GM18520 (cell line): ENCODE measurements at regions not wholly inside any gene's neighbourhood (a gene's known extent, or its start where the extent isn't known, plus 50 kb on each side); places are given as distances from the start of the nearest gene placed in this dataset.
"Not testable (repeated sequence)": the region's sequence is repeated elsewhere in the genome, so short reads cannot be mapped to it uniquely, and the experiment has no call there.

Experiments used
- ATAC-seq: cut with Tn5 transposase; IDR thresholded peaks from one replicate; pipeline ENCODE4 v1.9.1; 2021; ENCODE audit not compliant: unreplicated experiment

GRCh38 chr5:85388770-85389169 lies 1004.1 kb upstream of the EDIL3 start:
- no peak for ATAC-seq

DNA sequence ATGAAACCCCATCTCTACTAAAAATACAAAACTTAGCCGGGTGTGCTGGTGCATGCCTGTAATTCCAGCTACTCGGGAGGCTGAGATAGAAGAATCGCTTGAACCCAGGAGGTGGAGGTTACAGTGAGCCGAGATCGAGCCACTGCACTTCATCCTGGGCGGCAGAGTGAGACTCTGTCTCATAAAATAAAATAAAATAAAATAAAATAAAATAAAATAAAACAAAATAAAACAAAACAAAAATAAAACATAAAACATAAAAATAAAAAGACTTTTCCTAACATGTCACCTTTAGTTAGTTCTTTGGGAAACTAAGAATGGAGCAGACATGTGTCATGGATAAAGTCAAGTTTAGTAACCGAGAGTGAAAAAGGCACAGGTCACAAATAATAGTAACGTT lies 1007.6 kb upstream of the EDIL3 start:
- not testable (repeated sequence) for ATAC-seq

DNA sequence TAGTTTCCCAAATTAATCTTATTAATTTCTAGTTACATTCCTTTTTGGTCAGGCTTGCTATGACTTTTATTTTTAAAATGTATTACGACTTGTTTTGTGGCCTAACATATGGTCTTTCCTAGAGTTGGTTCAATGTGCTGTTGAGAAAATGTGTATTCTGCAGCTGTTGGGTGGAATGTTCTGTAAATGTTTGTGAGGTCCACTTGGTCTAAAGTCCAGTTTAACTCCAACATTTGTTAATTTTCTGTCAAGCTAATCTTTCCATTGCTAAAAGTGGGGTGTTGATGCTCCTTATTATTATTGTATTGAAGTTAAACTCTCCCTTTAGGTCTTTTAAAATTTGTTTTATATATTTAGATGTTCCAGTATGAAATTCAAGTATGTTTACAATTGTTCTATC lies 1010.8 kb upstream of the EDIL3 start:
- no peak for ATAC-seq

DNA sequence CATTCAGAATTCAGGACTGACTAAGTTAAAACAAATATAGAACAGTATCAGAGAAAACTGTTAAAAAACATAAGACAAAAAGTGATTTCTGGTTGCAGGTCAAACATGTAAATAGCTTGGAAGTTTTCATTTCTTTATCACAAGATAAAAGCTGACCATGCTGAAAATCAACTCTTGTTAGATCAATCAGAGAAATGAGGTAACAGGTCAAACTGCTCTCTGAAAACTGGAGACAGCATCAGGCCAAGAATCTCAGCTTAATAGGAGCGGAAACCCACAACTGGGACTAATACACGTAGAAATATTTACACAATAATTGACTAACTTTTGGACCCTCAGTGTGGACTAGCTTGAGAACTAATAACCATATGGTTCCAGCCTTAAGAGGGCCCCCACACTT lies 1012.8 kb upstream of the EDIL3 start:
- ATAC-seq, result no peak

DNA sequence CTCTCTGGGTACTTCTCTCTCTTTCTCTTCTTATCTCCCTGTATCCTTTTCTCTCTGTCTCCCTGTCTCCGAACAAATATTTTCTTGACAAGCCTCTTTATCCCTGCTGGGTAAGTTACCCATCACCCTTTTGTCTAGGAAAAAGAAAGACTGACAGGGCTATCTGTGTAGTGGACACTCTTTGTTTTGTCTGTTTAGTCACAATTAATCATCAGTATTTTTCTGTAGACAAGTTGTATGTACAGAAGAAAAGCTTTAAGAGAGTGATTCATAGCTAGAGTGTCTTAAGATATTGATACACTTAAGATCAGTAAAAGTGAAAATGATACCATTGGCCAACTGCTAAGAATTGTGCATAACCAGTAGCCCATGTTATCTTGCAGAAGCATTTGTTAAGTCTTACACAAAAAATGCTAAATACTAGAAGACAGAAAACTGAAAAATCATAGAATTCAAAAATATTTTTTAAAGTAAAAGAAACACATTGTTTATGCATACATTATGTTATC lies 1043.8 kb upstream of the EDIL3 start:
- ATAC-seq, result no peak

- ATAC-seq, result not testable (repeated sequence)
Measured at GRCh38 chr5:85431726-85432125, 1047.0 kb upstream of the EDIL3 start.

DNA sequence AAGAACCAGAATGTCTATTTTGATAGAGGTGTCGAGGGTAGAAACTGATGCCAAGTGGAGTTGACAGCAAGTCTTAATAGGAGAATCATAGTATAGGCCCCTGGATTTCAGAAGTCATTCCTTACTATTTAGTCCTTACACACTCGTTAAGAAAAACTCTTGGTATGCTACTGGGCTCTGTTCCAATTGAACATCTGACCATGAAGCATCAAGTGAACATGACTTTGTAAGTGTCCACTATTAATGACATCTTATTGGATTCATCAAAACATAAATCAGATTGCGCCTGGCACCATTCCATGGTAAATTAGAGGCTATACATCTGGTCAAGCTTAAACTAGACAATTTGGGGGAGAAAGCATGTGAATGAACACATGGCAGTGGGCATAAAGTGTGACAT lies 1056.5 kb upstream of the EDIL3 start:
- no peak for ATAC-seq

DNA sequence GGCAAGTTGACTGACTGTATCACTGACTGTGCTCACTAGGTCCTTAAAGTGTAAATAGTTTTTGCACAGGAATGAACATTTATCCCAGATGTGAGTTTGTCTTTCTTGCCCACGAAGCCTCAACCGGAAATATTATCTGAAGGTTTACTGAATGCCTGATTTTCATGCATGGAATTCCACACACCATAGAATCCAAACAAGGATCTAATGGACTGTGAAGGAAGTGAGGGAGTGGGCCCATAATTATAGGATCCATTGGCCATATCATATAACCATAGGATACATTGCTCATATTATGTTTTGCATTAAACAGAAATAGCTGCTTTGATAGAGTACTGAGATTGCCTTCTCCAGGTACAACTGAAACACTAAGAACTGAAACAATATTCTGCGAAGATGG lies 1057.2 kb upstream of the EDIL3 start:
- no peak for ATAC-seq

GRCh38 chr5:85452322-85453025 lies 1067.8 kb upstream of the EDIL3 start:
- no peak for ATAC-seq

DNA sequence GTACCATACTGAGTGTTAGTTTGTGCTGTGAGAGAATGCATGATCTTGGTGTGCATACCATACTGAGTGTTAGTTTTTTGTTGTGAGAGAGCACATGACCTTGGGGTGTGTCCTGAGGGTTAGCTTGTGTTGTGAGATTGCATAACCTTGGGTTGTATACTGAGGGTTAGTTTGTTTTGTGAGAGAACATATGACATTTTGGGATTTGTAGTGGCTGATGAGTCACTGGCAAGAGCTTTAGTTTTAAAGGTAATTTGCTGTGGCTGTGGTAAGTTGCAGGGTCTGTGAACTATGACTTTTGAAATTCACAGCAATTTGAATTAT lies 1068.3 kb upstream of the EDIL3 start:
- no peak for ATAC-seq

DNA sequence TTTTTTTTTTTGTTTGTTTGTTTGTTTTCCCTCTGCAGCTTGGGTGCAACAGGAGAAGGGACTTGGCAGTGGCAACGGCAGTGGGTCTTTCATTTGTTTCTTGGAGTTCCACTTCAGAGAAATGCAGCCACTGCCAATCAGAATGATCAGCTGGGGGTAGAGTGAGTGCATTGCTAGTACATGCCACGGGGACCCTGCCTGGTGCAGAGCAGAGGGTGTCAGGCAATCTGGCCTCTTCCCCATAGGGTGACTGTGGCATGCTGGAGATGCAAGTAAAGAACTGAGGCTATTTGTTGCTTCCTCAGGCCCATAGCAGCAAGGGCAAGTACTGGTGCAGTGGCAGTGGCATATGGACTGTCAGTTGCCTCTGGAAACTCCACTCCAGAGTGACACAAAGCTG lies 1073.6 kb upstream of the EDIL3 start:
- no peak for ATAC-seq

DNA sequence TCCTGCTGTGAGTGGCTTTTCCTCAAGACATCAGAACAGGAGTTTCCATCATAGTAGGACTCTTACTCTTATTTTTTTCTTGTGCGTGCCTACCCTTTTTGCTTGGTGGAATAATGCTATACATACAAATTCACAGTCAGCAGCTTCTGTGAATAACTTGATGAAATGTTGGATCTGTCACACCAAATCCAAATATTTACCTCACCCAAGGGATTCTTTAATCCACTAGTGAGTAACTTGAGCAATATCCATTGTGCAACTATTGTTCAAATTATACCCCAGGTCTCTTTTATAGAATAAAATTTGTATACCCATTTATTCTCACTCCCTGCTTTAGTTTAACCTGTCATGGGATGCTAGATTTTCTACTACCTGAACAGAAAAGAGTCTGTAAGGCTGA lies 1078.3 kb upstream of the EDIL3 start:
- ATAC-seq, result no peak

- ATAC-seq, result no peak
Measured at GRCh38 chr5:85466423-85466822, 1081.7 kb upstream of the EDIL3 start.

DNA sequence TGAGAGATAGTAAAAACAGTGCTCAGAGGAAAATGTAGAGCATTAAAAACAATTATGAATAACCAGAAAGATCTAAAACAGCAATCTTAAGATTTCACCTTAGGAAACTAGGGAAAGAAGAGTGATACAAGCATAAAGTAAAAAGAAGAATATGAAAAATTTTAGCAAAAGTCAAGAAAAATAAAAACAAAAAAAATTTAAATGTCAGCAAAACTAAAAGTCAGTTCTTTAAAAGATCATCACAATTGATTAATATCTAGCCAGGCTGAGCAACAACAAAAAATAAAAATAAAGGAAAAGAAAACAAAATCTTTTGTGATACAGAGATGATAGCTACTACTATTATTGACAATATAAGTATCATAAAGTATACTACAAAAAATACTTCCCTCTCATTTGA lies 1088.1 kb upstream of the EDIL3 start:
- ATAC-seq, result no peak

DNA sequence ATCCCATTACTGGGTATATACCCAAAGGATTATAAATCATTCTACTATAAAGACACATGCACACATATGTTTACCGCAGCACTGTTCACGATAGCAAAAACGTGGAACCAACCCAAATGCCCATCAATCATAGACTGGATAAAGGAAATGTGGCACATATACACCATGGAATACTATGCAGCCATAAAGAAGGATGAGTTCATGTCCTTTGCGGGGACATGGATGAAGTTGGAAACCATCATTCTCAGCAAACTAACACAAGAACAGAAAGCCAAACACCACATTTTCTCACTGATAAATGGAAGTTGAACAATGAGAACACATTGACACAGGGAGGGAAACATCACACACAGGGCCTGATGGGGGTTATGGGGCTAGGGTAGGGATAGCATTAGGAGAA lies 1090.5 kb upstream of the EDIL3 start:
- not testable (repeated sequence) for ATAC-seq

DNA sequence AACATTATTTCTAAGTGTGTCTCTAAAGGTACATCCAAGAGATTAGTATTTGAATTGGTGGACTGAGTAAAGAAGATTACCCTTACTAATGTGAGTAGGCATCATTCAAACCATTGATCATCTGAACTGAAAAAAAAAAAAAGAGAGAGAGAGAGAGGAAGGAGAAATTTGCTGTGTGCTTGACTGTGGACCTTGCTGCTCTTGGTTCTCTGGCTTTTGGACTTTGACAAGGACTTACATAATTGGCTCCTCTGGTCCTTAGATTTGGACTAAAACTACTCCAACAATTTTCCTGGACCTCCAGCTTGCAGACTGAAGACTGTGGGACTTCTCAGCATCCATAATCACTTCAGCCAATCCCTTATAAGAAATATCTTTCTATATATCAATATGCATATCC lies 1091.9 kb upstream of the EDIL3 start:
- no peak for ATAC-seq

DNA sequence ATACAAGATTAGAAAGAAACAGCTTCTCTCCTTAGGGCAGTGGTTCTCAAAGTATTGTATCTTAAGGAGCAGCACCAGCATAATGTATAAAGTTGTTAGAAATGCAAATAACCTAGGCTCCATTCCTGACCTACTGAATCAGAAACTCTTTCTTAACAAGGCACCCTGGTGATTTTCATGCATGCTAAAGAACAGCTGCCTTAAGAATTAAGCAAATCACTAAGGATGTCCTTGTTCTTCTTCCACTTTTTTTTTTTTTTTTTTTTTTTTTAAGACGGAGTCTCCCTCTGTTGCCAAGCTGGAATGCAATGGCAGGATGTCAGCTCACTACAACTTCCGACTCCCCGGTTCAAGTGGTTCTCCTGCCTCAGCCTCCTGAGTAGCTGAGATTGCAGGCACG lies 1095.2 kb upstream of the EDIL3 start:
- no peak for ATAC-seq

DNA sequence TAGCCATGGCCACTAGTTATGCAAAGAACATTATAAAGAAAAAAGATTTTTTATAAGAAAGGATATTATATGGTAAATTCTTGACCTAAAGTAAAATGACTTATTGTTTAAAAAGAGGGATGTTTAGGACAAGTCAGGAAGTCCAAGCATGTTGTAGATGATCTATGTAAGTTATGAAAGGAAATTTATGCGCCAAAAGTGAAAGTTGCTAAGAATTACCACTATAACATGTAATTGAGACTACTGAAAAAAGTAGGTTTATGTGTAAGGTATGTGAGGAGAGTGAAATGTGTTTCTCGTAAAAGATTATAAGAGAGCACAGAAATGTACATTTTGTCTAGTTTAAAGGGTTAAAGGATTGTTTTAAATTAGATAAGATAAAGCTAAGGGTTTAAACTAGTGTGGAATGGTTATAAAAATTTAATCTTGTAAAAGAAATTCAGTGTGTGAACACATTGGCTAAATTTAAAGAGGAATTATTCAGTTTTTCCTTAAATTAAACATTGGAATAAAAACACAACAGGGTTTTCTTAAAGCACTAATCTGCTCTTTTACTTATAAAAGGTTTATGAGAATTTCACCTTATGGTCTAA lies 1100.4 kb upstream of the EDIL3 start:
- ATAC-seq, result no peak

DNA sequence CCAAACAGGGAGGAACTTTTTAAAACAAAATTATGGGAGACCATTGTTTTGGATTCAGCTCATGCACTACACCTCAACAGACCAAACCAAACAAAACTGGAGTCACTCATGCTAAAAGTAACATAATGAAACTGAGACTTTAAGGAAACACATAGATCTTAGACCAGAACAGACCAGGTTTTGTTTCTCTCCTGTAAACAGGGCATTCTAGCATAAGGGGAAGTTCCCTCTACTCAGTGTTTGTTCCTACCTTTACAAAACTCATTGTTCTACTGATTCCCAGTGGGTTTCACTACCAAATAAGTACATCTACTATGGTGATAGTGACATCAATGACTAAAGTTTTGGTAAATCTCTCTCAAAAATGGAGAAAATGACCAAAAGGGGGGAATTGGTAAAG lies 1103.6 kb upstream of the EDIL3 start:
- no peak for ATAC-seq

- no peak for ATAC-seq
Measured at GRCh38 chr5:85500869-85501268, 1116.2 kb upstream of the EDIL3 start.

DNA sequence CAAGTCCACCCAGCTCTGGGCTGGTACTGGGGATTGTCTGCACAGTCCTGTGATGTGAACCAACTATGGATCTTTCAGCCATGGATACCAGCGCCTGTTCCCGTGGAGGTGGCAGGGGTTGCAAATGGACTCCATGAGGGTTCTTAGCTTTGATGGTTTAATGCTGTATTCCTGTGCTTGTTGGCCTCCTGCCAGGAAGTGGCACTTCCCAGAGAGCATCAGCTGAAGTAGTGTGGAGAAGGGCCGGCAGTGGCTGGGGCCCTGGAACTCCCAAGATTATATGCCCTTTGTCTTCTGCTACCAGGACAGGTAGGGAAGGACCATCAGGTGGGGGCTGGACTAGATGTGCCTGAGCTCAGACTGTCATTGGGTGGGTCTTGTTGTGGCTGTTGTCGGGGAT lies 1104.8 kb upstream of the COX7C start:
- ATAC-seq, result no peak

DNA sequence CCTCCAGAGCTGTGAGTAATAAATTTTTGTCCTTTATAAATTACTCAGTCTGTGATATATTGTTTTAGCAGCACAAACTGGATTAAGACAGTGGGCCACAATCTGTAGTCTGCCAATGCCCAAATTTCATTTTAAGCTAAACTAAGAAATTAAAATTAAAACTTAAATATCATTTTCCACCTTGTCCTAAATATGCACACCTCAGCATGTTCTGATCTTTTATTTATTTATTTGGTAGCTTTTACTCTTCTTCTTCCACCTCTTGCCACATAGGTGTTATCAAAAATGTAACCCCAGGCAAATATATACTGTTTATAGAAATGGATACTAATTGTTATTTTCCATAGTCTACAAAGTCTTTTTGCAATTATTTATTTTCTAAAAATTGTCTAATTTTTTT lies 1102.2 kb upstream of the COX7C start:
- ATAC-seq, result no peak

DNA sequence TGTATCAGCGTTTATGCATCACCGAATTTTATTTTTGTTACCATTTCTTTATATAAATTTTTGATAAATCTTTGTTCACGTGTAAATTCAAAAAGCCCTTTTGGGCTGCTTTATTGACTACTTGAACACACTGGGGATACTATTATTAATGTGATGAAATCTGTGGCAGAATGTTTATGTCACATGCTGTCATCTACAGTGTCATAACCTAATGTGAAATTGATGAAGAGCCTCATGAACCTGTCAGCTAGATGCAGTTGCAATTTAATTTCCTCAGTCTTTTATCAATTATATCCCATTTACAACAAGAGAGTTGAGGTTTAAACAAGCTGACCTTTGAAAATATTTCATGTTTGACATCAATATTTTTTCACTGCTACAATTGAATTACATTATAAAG lies 1100.4 kb upstream of the COX7C start:
- no peak for ATAC-seq
